ENCODE measurements at regions not wholly inside any gene's neighbourhood (a gene's known extent, or its start where the extent isn't known, plus 50 kb on each side); places are given as distances from the start of the nearest gene placed in this dataset.

DNA sequence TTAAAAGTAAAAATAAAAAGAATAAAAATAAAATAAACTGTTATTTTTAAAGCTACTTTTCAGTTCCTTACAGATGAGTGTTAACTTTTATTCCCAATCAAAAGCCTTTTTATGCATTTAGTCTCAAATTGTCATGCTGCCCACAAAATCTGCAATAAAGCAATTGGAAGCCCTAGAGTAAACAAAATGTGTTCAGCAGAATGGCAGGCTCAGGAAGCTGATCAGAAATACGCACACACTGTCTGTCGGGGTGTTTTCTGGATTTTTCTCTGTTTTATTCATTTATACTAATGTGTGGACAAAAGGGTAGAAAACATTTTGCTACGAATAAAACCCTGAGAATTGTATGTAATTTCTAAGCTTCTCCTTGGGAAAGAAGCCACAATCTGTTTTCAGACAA is 162.8 kb downstream of the RCN1 start:
- TF ChIP-seq CTCF (IDR thresholded peaks at IDR 0.05), result no peak
- no peak for TF ChIP-seq REST (IDR thresholded peaks at IDR 0.05)
- TF ChIP-seq EP300 (IDR thresholded peaks at IDR 0.05), result no peak
- TF ChIP-seq RFX5 (IDR thresholded peaks at IDR 0.05), result no peak
- TF ChIP-seq POLR2AphosphoS2 (conservative IDR thresholded peaks at IDR 0.05; ENCODE audit: low read length), result no peak
- no peak for TF ChIP-seq MAFK (IDR thresholded peaks at IDR 0.05; ENCODE audit: partially characterized antibody)
- TF ChIP-seq CBX2 (IDR thresholded peaks at IDR 0.05; ENCODE audit: borderline replicate concordance, low read depth), result no peak
- no peak for TF ChIP-seq MAZ (IDR thresholded peaks at IDR 0.05; ENCODE audit: borderline replicate concordance, low read depth, low read length)
- TF ChIP-seq CHD2 (IDR thresholded peaks at IDR 0.05; ENCODE audit: low read length, partially characterized antibody), result no peak
- no peak for TF ChIP-seq RAD21 (conservative IDR thresholded peaks at IDR 0.05 in 1 of 2, IDR thresholded peaks at IDR 0.05 in 1 of 2)
- TF ChIP-seq SREBF2 (IDR thresholded peaks at IDR 0.05), result no peak

Data from A549 (cell line).